HL-60 (cell line): ENCODE measurements at regions not wholly inside any gene's neighbourhood (a gene's known extent, or its start where the extent isn't known, plus 50 kb on each side); places are given as distances from the start of the nearest gene placed in this dataset.

Source experiments
- DNase-seq, 2 experiments: peaks; one replicate each; pipeline ENCODE4 v3.0.0-alpha.2; 2010 to 2020; ENCODE audit warnings: low read depth in 1 of 2, low spot score in 1 of 2
- H3K27ac ChIP-seq: fragments of 250-450 bp; sonication (Bioruptor Pico); replicated peaks from 2 replicates; pipeline ENCODE4 v1.5.1; 2020; ENCODE audit warnings: mild to moderate bottlenecking, moderate library complexity
- H3K27me3 ChIP-seq: fragments of 250-450 bp; sonication (Bioruptor Pico); 2 replicates; pipeline ENCODE4 v1.5.1; 2021; ENCODE audit warnings: mild to moderate bottlenecking, moderate library complexity; ENCODE audit not compliant: insufficient read depth, poor library complexity, severe bottlenecking
- H3K4me3 ChIP-seq: replicated peaks from 2 replicates; pipeline ENCODE4 v1.5.1; 2011; ENCODE audit warnings: mild to moderate bottlenecking, control low read depth, low read length; ENCODE audit not compliant: insufficient read depth
- CTCF ChIP-seq: IDR thresholded peaks from one replicate; pipeline ENCODE4 v1.5.1; 2011; ENCODE audit warnings: low read length, control low read depth, inconsistent platforms; ENCODE audit not compliant: insufficient read depth
- GABPA ChIP-seq: IDR thresholded peaks from 2 replicates; pipeline ENCODE4 v1.6.1; 2012; ENCODE audit warnings: low read depth
- POLR2AphosphoS5 ChIP-seq: IDR thresholded peaks from 2 replicates; pipeline ENCODE4 v1.6.1; 2012; ENCODE audit warnings: low read depth
- REST ChIP-seq: IDR thresholded peaks from 2 replicates; pipeline ENCODE4 v1.6.1; 2012; ENCODE audit warnings: low read depth; ENCODE audit not compliant: insufficient replicate concordance
- SPI1 ChIP-seq: IDR thresholded peaks from 2 replicates; pipeline ENCODE4 v1.6.1; 2012; ENCODE audit warnings: low read depth, mild to moderate bottlenecking, borderline replicate concordance

GRCh38 chr9:107188376-107188775 is 94.7 kb upstream of the RAD23B start:
- H3K4me3 ChIP-seq, result no peak overlapping the region
- H3K27ac ChIP-seq, result no peak overlapping the region
- TF ChIP-seq POLR2AphosphoS5 (no peak), SPI1 (no peak), GABPA (no peak), CTCF (no peak), REST (no peak)
- H3K27me3 ChIP-seq, result no peaks in the 10 kb centered on the region
- DNase-seq, result no peak

GRCh38 chr9:107190061-107190935 is 92.8 kb upstream of the RAD23B start:
- TF ChIP-seq GABPA (no peak), SPI1 (no peak), REST (no peak), CTCF (no peak), POLR2AphosphoS5 (no peak)
- Histone ChIP-seq H3K27ac (no peak overlapping the region), H3K4me3 (no peak overlapping the region), H3K27me3 (no peaks in the 10 kb centered on the region)
- no peak for DNase-seq

GRCh38 chr9:107190936-107191290 is 92.2 kb upstream of the RAD23B start:
- H3K27ac ChIP-seq, result no peak overlapping the region
- TF ChIP-seq SPI1 (no peak), POLR2AphosphoS5 (no peak), REST (no peak)
- no peak for DNase-seq
- no peak overlapping the region for H3K4me3 ChIP-seq
- no peaks in the 10 kb centered on the region for H3K27me3 ChIP-seq
